Neutrophil (primary cell): ENCODE measurements at regions not wholly inside any gene's neighbourhood (a gene's known extent, or its start where the extent isn't known, plus 50 kb on each side); places are given as distances from the start of the nearest gene placed in this dataset.

Experiments used
- H3K27ac ChIP-seq: fragments of 200-600 bp; sonication (generic); 2 replicates; pipeline ENCODE4 v1.5.1; 2016; ENCODE audit warnings: mild to moderate bottlenecking, moderate library complexity
- H3K27me3 ChIP-seq: fragments of 200-600 bp; sonication (generic); 2 replicates; pipeline ENCODE4 v1.6.0; 2016; ENCODE audit warnings: mild to moderate bottlenecking
- H3K36me3 ChIP-seq: fragments of 200-600 bp; sonication (generic); 2 replicates; pipeline ENCODE4 v1.5.1; 2017
- H3K4me1 ChIP-seq, 2 experiments: fragments of 200-600 bp in 1 of 2; sonication (generic) in 1 of 2; 1 replicate in 1 of 2; 2 replicates in 1 of 2; pipeline versions ENCODE4 v1.5.1 to v1.6.1; 2013 to 2016; ENCODE audit warnings: low read depth in 1 of 2, low read length in 1 of 2, mild to moderate bottlenecking in 1 of 2, moderate library complexity in 1 of 2; ENCODE audit not compliant: control insufficient read depth in 1 of 2, insufficient read depth in 1 of 2
- H3K4me3 ChIP-seq, 2 experiments: fragments of 200-600 bp in 1 of 2; sonication (generic) in 1 of 2; 1 replicate in 1 of 2; 2 replicates in 1 of 2; pipeline ENCODE4 v1.5.1; 2013 to 2016; ENCODE audit warnings: low read depth in 1 of 2, low read length in 1 of 2, mild to moderate bottlenecking in 1 of 2, moderate library complexity in 1 of 2
- H3K9me3 ChIP-seq: fragments of 200-600 bp; sonication (generic); 2 replicates; pipeline ENCODE4 v1.5.1; 2016
- CTCF ChIP-seq: fragments of 200-600 bp; sonication (generic); IDR thresholded peaks from 2 replicates; pipeline ENCODE4 v1.5.1; 2016; ENCODE audit warnings: antibody characterized with exemption

GRCh38 chr22:48037618-48038017 is 1275.2 kb downstream of the TBC1D22A start:
- Histone ChIP-seq H3K36me3 (no peaks in the 10 kb centered on the region), H3K27me3 (no peaks in the 10 kb centered on the region), H3K4me1 (no peaks in the 10 kb centered on the region), H3K27ac (no peak overlapping the region), H3K4me3 (no peak overlapping the region), H3K9me3 (no peaks in the 10 kb centered on the region)
- TF ChIP-seq CTCF = no peak

GRCh38 chr22:48035897-48036296 is 1273.4 kb downstream of the TBC1D22A start:
- Histone ChIP-seq H3K4me3 (no peak overlapping the region), H3K4me1 (no peaks in the 10 kb centered on the region), H3K9me3 (no peaks in the 10 kb centered on the region), H3K36me3 (no peaks in the 10 kb centered on the region), H3K27ac (no peak overlapping the region), H3K27me3 (no peaks in the 10 kb centered on the region)
- no peak for TF ChIP-seq CTCF

GRCh38 chr22:48031589-48031988 is 1269.1 kb downstream of the TBC1D22A start:
- H3K4me3 ChIP-seq = no peak overlapping the region
- H3K9me3 ChIP-seq = no peaks in the 10 kb centered on the region
- no peaks in the 10 kb centered on the region for H3K36me3 ChIP-seq
- no peak for TF ChIP-seq CTCF
- H3K27me3 ChIP-seq = no peaks in the 10 kb centered on the region
- no peak overlapping the region for H3K27ac ChIP-seq
- H3K4me1 ChIP-seq = no peaks in the 10 kb centered on the region

GRCh38 chr22:48025096-48025495 is 1262.6 kb downstream of the TBC1D22A start:
- Histone ChIP-seq H3K36me3 (no peaks in the 10 kb centered on the region), H3K4me3 (no peak overlapping the region), H3K27me3 (no peaks in the 10 kb centered on the region), H3K9me3 (no peaks in the 10 kb centered on the region), H3K27ac (no peak overlapping the region), H3K4me1 (no peaks in the 10 kb centered on the region)
- no peak for TF ChIP-seq CTCF

- TF ChIP-seq CTCF = no peak
- Histone ChIP-seq H3K27me3 (no peaks in the 10 kb centered on the region), H3K36me3 (no peaks in the 10 kb centered on the region), H3K27ac (no peak overlapping the region), H3K4me3 (no peak overlapping the region), H3K9me3 (no peaks in the 10 kb centered on the region), H3K4me1 (no peaks in the 10 kb centered on the region)
Observed at GRCh38 chr22:48021991-48022401, 1259.5 kb downstream of the TBC1D22A start.

GRCh38 chr22:48018346-48018745 is 1255.9 kb downstream of the TBC1D22A start:
- no peak overlapping the region for H3K4me3 ChIP-seq
- no peak for TF ChIP-seq CTCF

More at GRCh38 chr22:48018346-48018745, 1255.9 kb downstream of the TBC1D22A start:
- Histone ChIP-seq H3K9me3 (no peaks in the 10 kb centered on the region), H3K36me3 (no peaks in the 10 kb centered on the region), H3K27ac (no peak overlapping the region), H3K27me3 (no peaks in the 10 kb centered on the region), H3K4me1 (no peaks in the 10 kb centered on the region)
